GM12873 (cell line): ENCODE measurements at regions not wholly inside any gene's neighbourhood (a gene's known extent, or its start where the extent isn't known, plus 50 kb on each side); places are given as distances from the start of the nearest gene placed in this dataset.

ENCODE experiments used
- TF ChIP-seq, protein P1 (sequence below): IDR thresholded peaks from 2 replicates; pipeline ENCODE4 v1.5.1; 2012; ENCODE audit warnings: low read depth, mild to moderate bottlenecking, moderate library complexity, low read length, control low read depth; ENCODE audit not compliant: insufficient read depth; ENCODE audit errors: missing control alignments

DNA sequence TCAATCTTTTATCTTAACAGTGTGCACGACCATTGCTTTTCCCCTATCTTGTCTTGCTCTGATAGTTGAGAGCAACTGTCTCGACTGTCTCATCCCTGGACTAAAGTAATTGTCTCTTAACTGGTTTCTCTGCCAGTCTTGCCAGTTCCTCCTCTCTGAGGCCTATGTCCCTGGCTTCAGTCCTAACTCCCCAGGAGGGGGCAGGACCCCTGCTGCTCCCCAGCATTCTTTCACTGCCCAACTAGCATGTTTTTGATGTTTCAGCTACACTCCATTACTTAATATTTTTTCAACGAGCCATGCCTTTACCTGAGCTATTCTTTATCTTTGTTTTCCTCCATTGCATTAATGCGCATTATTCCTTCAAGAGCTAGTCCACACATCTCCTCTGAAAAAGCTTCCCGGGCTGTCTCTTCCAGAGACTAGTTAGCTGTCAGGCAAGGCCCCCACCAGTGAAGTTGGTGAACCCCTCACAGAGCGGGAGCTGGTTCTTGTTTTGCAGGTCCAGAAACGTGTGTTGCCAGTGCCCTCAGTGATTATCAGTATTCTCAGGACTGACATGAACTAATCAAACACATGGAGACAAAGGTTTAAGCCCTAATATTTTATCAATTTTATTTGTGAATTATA, 291.7 kb upstream of the KCNN2 start:
- TF ChIP-seq, protein P1, sequence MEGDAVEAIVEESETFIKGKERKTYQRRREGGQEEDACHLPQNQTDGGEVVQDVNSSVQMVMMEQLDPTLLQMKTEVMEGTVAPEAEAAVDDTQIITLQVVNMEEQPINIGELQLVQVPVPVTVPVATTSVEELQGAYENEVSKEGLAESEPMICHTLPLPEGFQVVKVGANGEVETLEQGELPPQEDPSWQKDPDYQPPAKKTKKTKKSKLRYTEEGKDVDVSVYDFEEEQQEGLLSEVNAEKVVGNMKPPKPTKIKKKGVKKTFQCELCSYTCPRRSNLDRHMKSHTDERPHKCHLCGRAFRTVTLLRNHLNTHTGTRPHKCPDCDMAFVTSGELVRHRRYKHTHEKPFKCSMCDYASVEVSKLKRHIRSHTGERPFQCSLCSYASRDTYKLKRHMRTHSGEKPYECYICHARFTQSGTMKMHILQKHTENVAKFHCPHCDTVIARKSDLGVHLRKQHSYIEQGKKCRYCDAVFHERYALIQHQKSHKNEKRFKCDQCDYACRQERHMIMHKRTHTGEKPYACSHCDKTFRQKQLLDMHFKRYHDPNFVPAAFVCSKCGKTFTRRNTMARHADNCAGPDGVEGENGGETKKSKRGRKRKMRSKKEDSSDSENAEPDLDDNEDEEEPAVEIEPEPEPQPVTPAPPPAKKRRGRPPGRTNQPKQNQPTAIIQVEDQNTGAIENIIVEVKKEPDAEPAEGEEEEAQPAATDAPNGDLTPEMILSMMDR: no peak

DNA sequence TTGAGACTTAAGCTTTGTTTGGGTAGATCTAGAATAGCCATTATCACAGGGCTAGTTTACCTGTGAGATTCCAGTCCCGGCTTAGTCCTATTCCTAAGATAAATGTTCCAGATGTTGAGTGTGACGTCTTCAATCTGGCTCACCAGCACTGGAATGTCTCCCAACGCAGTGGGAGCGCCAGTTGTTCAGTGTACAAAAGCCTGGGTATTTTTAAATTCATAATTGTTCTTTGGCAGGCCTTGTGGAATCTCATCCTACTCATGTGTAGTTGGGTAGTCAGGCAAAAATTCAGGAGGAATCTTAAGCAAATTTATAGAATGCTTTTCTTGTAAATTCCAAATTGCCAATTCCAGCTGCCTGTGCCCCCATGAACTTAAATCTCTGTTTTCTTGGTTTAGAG, 272.6 kb upstream of the KCNN2 start:
- TF ChIP-seq, protein P1: no peak

DNA sequence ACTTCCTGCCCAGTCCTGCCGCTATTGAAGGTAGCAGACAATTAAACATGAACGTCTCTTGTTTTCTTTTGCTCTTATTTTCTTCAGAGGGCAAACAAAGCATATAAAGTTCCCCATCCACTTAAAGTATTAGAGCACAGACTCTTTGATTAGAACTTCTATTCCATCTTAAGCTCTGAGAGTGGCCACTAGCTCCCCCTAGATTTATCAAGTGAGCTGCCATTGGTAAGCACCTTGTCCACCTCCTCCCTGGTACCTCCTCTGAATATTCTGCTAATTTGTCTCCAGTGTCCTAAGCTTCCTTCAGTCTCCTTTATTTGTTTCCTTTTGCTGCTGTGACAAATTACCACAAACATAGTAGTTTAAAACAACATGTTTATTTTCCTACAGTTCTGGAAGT, 264.3 kb upstream of the KCNN2 start:
- TF ChIP-seq, protein P1: no peak

DNA sequence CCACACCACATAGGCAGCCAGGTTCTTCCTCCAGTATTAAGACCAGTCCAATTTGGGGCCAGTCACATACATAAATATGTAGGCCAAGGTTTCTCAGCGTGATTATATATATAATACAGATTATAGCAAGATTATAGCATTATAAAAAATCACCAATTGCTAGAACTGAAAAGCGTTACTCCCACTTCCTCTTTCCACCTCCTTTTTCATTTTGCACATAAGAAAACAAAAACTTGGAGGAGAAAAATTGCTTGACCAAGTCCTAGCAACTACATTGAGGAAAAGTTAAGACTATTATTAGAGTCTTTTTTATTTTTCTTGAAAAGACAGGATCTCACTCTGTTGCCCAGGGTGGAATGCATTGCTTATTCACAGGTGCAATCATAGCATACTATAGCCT, 262.7 kb upstream of the KCNN2 start:
- TF ChIP-seq, protein P1: no peak

DNA sequence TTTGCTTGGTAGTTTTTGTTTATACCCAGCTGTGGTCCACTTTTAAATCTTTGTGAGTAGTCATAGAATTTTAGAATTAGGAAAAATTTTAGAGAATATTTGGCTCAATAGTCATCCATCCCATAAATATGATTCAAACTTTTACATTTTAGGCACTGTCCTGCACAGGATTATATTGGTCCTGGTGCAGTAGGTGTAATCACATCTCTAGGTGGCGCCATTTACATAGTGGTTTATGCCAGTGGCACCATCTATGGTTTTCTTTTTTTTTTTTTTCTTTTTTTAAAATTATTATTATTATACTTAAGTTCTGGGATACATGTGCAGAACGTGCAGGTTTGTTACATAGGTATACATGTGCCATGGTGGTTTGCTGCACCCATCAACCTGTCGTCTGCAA, 260.7 kb upstream of the KCNN2 start:
- TF ChIP-seq, protein P1: peak; percentile 46

DNA sequence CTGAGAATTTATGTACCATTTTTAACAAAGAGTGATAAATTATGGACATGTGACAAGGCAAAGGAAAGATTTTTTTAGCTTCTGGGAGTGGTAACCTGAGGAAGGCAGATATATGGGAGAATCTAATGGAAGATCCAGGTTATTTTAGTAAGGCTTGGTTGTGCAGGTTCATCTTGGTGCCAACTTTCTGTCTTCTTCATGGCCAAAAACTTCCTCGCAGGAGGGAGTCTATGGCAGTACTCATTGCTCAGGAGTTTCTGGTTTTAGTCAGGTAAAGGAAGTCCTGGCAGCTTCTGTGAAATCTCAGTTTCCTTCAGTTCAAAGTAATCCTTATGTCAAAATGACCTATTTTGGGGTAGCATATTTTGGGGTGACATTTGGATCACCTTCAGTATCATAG, 248.3 kb upstream of the KCNN2 start:
- TF ChIP-seq, protein P1: no peak

DNA sequence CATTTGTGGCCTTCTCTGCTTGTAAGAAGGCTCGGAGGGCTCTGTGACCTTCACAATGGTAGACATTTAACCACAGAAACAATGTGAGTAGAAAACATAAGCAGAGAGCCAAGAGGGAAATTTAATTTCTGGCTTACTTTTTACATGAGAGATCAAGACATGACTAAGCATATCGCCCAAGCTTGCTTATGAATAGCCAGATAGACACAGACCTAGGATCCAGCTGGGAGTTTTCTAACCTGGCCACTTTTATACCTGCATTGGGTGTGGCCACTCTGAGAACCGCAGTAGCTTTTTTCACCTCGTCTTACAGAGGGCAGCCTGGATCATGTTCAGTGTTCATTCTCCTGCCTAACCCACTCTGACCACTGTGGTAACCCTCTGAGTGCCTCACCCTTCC, 244.9 kb upstream of the KCNN2 start:
- TF ChIP-seq, protein P1: no peak
